Hepatocyte (in vitro differentiated cells): ENCODE measurements at regions not wholly inside any gene's neighbourhood (a gene's known extent, or its start where the extent isn't known, plus 50 kb on each side); places are given as distances from the start of the nearest gene placed in this dataset.

Experiments used
- DNase-seq: peaks from one replicate; pipeline ENCODE4 v3.0.0-alpha.2; 2016; ENCODE audit warnings: low spot score
- H2AFZ ChIP-seq: fragments of 200-600 bp; sonication (generic); 2 replicates; pipeline ENCODE4 v1.6.0; 2016; ENCODE audit warnings: antibody characterized with exemption, mild to moderate bottlenecking
- H3K27ac ChIP-seq: fragments of 200-600 bp; sonication (generic); 2 replicates; pipeline ENCODE4 v1.5.1; 2016; ENCODE audit warnings: mild to moderate bottlenecking
- H3K27me3 ChIP-seq: fragments of 200-600 bp; sonication (generic); 2 replicates; pipeline ENCODE4 v1.6.1; 2016
- H3K36me3 ChIP-seq: fragments of 200-600 bp; sonication (generic); replicated peaks from 2 replicates; pipeline ENCODE4 v1.5.1; 2016; ENCODE audit warnings: low read depth; ENCODE audit not compliant: insufficient read depth
- H3K4me1 ChIP-seq: fragments of 200-600 bp; sonication (generic); 2 replicates; pipeline ENCODE4 v1.5.1; 2016; ENCODE audit warnings: mild to moderate bottlenecking, moderate library complexity; ENCODE audit not compliant: insufficient read depth
- H3K4me2 ChIP-seq: fragments of 200-600 bp; sonication (generic); 2 replicates; pipeline ENCODE4 v1.6.0; 2016
- H3K4me3 ChIP-seq: fragments of 200-600 bp; sonication (generic); 2 replicates; pipeline ENCODE4 v1.5.1; 2016; ENCODE audit warnings: mild to moderate bottlenecking
- H3K79me2 ChIP-seq: fragments of 200-600 bp; sonication (generic); 2 replicates; pipeline ENCODE4 v1.6.0; 2017; ENCODE audit warnings: mild to moderate bottlenecking
- H3K9me2 ChIP-seq: fragments of 200-600 bp; sonication (generic); replicated peaks from 2 replicates; pipeline ENCODE4 v1.6.0; 2017; ENCODE audit warnings: mild to moderate bottlenecking; ENCODE audit not compliant: insufficient read depth
- H3K9me3 ChIP-seq: fragments of 200-600 bp; sonication (generic); 2 replicates; pipeline ENCODE4 v1.5.1; 2016; ENCODE audit warnings: low read depth, mild to moderate bottlenecking
- H4K20me1 ChIP-seq: fragments of 200-600 bp; sonication (generic); 2 replicates; pipeline ENCODE4 v1.6.0; 2016; ENCODE audit warnings: mild to moderate bottlenecking; ENCODE audit not compliant: insufficient read depth, poor library complexity, severe bottlenecking
- EZH2 ChIP-seq: fragments of 200-600 bp; sonication (generic); IDR thresholded peaks from 2 replicates; pipeline ENCODE4 v1.6.1; 2016; ENCODE audit warnings: antibody characterized with exemption, mild to moderate bottlenecking, borderline replicate concordance
- EZH2phosphoT487 ChIP-seq: fragments of 200-600 bp; sonication (generic); IDR thresholded peaks from one replicate; pipeline ENCODE4 v1.6.1; 2018; ENCODE audit warnings: antibody characterized with exemption, mild to moderate bottlenecking, low read depth, moderate library complexity; ENCODE audit not compliant: unreplicated experiment, severe bottlenecking
- WGBS: methylation state at CpG from one replicate; pipeline ENCODE4 v1.1.6; 2016; ENCODE audit warnings: low lambda C conversion rate; ENCODE audit errors: missing lambda C conversion rate; 5-methylcytosine and 5-hydroxymethylcytosine counted together
- TF ChIP-seq, protein P1 (sequence below): fragments of 200-600 bp; sonication (generic); IDR thresholded peaks from 2 replicates; pipeline ENCODE4 v1.5.1; 2016; ENCODE audit warnings: antibody characterized with exemption, mild to moderate bottlenecking; ENCODE audit not compliant: poor library complexity

DNA sequence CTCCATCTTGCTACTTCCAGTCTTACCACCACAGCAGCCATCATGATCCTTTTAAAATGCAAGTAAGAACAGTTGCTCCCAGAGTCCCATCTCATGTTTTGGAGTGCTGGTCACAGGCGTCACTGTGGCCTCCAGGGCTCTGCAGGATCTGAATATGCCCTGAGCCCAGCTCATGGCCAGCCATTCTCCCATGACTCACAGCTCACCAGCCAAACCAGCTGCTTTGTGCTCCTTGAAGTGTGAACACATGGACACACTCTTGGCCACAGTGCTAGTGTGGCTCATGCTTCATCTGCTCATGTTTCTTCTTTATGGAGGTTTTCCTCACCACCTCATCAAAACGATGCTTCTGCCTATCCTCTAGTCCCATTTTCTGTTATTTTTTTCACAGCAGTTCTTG lies 466.5 kb downstream of the UQCRFS1 start:
- TF ChIP-seq EZH2 (no peak), EZH2phosphoT487 (no peak)
- TF ChIP-seq, protein P1, sequence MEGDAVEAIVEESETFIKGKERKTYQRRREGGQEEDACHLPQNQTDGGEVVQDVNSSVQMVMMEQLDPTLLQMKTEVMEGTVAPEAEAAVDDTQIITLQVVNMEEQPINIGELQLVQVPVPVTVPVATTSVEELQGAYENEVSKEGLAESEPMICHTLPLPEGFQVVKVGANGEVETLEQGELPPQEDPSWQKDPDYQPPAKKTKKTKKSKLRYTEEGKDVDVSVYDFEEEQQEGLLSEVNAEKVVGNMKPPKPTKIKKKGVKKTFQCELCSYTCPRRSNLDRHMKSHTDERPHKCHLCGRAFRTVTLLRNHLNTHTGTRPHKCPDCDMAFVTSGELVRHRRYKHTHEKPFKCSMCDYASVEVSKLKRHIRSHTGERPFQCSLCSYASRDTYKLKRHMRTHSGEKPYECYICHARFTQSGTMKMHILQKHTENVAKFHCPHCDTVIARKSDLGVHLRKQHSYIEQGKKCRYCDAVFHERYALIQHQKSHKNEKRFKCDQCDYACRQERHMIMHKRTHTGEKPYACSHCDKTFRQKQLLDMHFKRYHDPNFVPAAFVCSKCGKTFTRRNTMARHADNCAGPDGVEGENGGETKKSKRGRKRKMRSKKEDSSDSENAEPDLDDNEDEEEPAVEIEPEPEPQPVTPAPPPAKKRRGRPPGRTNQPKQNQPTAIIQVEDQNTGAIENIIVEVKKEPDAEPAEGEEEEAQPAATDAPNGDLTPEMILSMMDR = no peak
- Histone ChIP-seq H3K9me2 (peaks cover 5% of the 10 kb centered on the region), H2AFZ (no peak overlapping the region), H3K4me3 (no peak overlapping the region), H3K9me3 (no peaks in the 10 kb centered on the region), H3K4me2 (no peak overlapping the region), H3K4me1 (no peaks in the 10 kb centered on the region), H3K79me2 (no peaks in the 10 kb centered on the region), H4K20me1 (no peaks in the 10 kb centered on the region), H3K27ac (no peak overlapping the region), H3K36me3 (no peaks in the 10 kb centered on the region), H3K27me3 (no peaks in the 10 kb centered on the region)
- WGBS = 41% methylated on average over 2 of the region's 2 CpGs
- DNase-seq = no peak

DNA sequence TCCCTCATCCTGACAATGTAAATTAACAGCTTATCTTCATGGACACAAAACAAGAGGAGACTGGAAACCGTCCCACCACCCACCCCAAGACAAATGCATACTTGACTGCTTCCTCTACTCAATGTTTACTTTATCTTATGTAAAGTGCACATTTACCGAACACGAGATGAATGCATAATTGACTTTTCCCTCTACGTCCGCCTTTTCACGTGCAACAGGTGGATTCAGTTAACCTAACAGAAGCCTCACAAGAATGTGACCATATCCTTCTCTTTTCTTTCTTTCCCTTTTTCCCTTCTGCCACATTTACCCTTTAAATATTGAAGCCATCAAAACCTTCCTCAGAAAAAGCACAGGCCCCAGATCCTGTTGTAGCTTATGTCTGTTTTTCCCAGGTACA lies 468.0 kb downstream of the UQCRFS1 start:
- Histone ChIP-seq H3K79me2 (no peaks in the 10 kb centered on the region), H3K4me1 (no peaks in the 10 kb centered on the region), H3K4me2 (no peak overlapping the region), H3K9me3 (no peaks in the 10 kb centered on the region), H3K27ac (no peak overlapping the region), H3K27me3 (no peaks in the 10 kb centered on the region), H2AFZ (no peak overlapping the region), H4K20me1 (no peaks in the 10 kb centered on the region), H3K4me3 (no peak overlapping the region), H3K9me2 (peaks cover 5% of the 10 kb centered on the region), H3K36me3 (no peaks in the 10 kb centered on the region)
- 44% methylated on average over 6 of the region's 6 CpGs for WGBS
- TF ChIP-seq EZH2 = no peak
- TF ChIP-seq, protein P1 = no peak
- TF ChIP-seq EZH2phosphoT487 = no peak
- no peak for DNase-seq

GRCh38 chr19:28744014-28744413 lies 468.9 kb downstream of the UQCRFS1 start:
- no peaks in the 10 kb centered on the region for H3K4me1 ChIP-seq
- no peak overlapping the region for H2AFZ ChIP-seq
- no peak for TF ChIP-seq EZH2phosphoT487
- TF ChIP-seq EZH2 = no peak
- TF ChIP-seq, protein P1 = no peak
- no peaks in the 10 kb centered on the region for H3K79me2 ChIP-seq
- H3K27ac ChIP-seq = no peak overlapping the region
- DNase-seq = no peak
- no peaks in the 10 kb centered on the region for H4K20me1 ChIP-seq
- H3K27me3 ChIP-seq = no peaks in the 10 kb centered on the region
- no peak overlapping the region for H3K4me3 ChIP-seq
- no peaks in the 10 kb centered on the region for H3K36me3 ChIP-seq
- H3K9me3 ChIP-seq = no peaks in the 10 kb centered on the region
- no peak overlapping the region for H3K4me2 ChIP-seq
- peaks cover 5% of the 10 kb centered on the region for H3K9me2 ChIP-seq
